ENCODE measurements at regions not wholly inside any gene's neighbourhood (a gene's known extent, or its start where the extent isn't known, plus 50 kb on each side); places are given as distances from the start of the nearest gene placed in this dataset.

- Histone ChIP-seq H3K4me1 (ENCODE audit: control insufficient read depth in 2 of 2, insufficient read depth in 2 of 2, low read length in 2 of 2) (no peaks in the 10 kb centered on the region), H3K79me2 (ENCODE audit: control insufficient read depth, insufficient read depth, low read length) (no peaks in the 10 kb centered on the region), H3K9me3 (ENCODE audit: control extremely low read depth in 1 of 3, control insufficient read depth in 2 of 3, insufficient read depth in 1 of 3, low read length in 2 of 3) (peaks cover 5 to 19% (median 17%) of the 10 kb centered on the region in 3 donors), H3K4me2 (replicated peaks; ENCODE audit: low read depth, low read length, poor library complexity, severe bottlenecking) (no peak overlapping the region), H2AFZ (ENCODE audit: insufficient read depth, low read depth, low read length, poor library complexity, severe bottlenecking) (no peak overlapping the region), H4K20me1 (ENCODE audit: control insufficient read depth, insufficient read depth, low read length, poor library complexity, severe bottlenecking) (no peaks in the 10 kb centered on the region), H3K27ac (ENCODE audit: low read length in 2 of 2) (no peak overlapping the region), H3K4me3 (ENCODE audit: control extremely low read depth in 1 of 5, extremely low read depth in 1 of 5, insufficient read depth in 1 of 5, low read depth in 2 of 5, low read length in 4 of 5) (no peak overlapping the region), H3K9ac (ENCODE audit: low read length) (no peak overlapping the region), H3K36me3 (replicated peaks in 1 of 2; ENCODE audit: control extremely low read depth in 1 of 2, control insufficient read depth in 1 of 2, extremely low read depth in 1 of 2, insufficient read depth in 2 of 2, low read length in 1 of 2) (no peaks in the 10 kb centered on the region), H3K27me3 (replicated peaks in 1 of 4; ENCODE audit: control extremely low read depth in 1 of 4, control insufficient read depth in 3 of 4, insufficient read depth in 4 of 4, low read length in 3 of 4) (no peaks in the 10 kb centered on the region)
- ChIA-PET CTCF (no interaction called here), POLR2A (no interaction called here)
- Mint-ChIP-seq H3K4me1 (no peaks in the 10 kb centered on the region), H3K9me3 (ENCODE audit: insufficient read depth) (peaks cover 3% of the 10 kb centered on the region), H3K4me3 (no peak overlapping the region), H3K27ac (no peak overlapping the region), H3K27me3 (peaks cover 3% of the 10 kb centered on the region)
- WGBS (ENCODE audit: insufficient coverage): no CpG with 5 or more reads among the region's 3 CpGs
- intact Hi-C loops (cut with micrococcal nuclease): no loop called here
- no peak for ATAC-seq (ENCODE audit: low read depth)
- TF ChIP-seq EZH2 (IDR thresholded peaks at IDR 0.05; ENCODE audit: borderline replicate concordance, insufficient read depth, low read depth, low read length, poor library complexity, severe bottlenecking) (no peak), CTCF (IDR thresholded peaks at IDR 0.05) (no peak)
- no peak for DNase-seq
These were observed 1020.6 kb downstream of the BCL11A start for GRCh38 chr2:59532808-59533207.

GRCh38 chr2:59530258-59530657 lies 1023.2 kb downstream of the BCL11A start:
- no peak overlapping the region for H3K4me2 ChIP-seq (replicated peaks; ENCODE audit: low read depth, low read length, poor library complexity, severe bottlenecking)
- no peaks in the 10 kb centered on the region for H3K79me2 ChIP-seq (ENCODE audit: control insufficient read depth, insufficient read depth, low read length)
- ATAC-seq (ENCODE audit: low read depth): no peak
- Mint-ChIP-seq H3K27me3 (peaks cover 7% of the 10 kb centered on the region), H3K9me3 (ENCODE audit: insufficient read depth) (peaks cover 3% of the 10 kb centered on the region), H3K27ac (no peak overlapping the region), H3K4me3 (no peak overlapping the region), H3K4me1 (no peaks in the 10 kb centered on the region)
- no peak overlapping the region for H3K9ac ChIP-seq (ENCODE audit: low read length)
- H4K20me1 ChIP-seq (ENCODE audit: control insufficient read depth, insufficient read depth, low read length, poor library complexity, severe bottlenecking): no peaks in the 10 kb centered on the region
- no peaks in the 10 kb centered on the region for H3K27me3 ChIP-seq (replicated peaks in 1 of 4; ENCODE audit: control extremely low read depth in 1 of 4, control insufficient read depth in 3 of 4, insufficient read depth in 4 of 4, low read length in 3 of 4)
- DNase-seq: no peak
- ChIA-PET CTCF (no interaction called here), POLR2A (no interaction called here)
- no peak overlapping the region for H3K27ac ChIP-seq (ENCODE audit: low read length in 2 of 2)
- no peaks in the 10 kb centered on the region for H3K4me1 ChIP-seq (ENCODE audit: control insufficient read depth in 2 of 2, insufficient read depth in 2 of 2, low read length in 2 of 2)
- intact Hi-C loops (cut with micrococcal nuclease): no loop called here
- H3K4me3 ChIP-seq (ENCODE audit: control extremely low read depth in 1 of 5, extremely low read depth in 1 of 5, insufficient read depth in 1 of 5, low read depth in 2 of 5, low read length in 4 of 5): no peak overlapping the region
- TF ChIP-seq EZH2 (IDR thresholded peaks at IDR 0.05; ENCODE audit: borderline replicate concordance, insufficient read depth, low read depth, low read length, poor library complexity, severe bottlenecking) (no peak), CTCF (IDR thresholded peaks at IDR 0.05) (no peak)
- H2AFZ ChIP-seq (ENCODE audit: insufficient read depth, low read depth, low read length, poor library complexity, severe bottlenecking): no peak overlapping the region
- WGBS (ENCODE audit: insufficient coverage): 100% methylated on average over 1 of the region's 1 CpG
- H3K36me3 ChIP-seq (replicated peaks in 1 of 2; ENCODE audit: control extremely low read depth in 1 of 2, control insufficient read depth in 1 of 2, extremely low read depth in 1 of 2, insufficient read depth in 2 of 2, low read length in 1 of 2): no peaks in the 10 kb centered on the region
- peaks cover 3 to 24% (median 19%) of the 10 kb centered on the region in 3 donors for H3K9me3 ChIP-seq (ENCODE audit: control extremely low read depth in 1 of 3, control insufficient read depth in 2 of 3, insufficient read depth in 1 of 3, low read length in 2 of 3)
